Psoas muscle (tissue), 7 donors: ENCODE measurements at regions not wholly inside any gene's neighbourhood (a gene's known extent, or its start where the extent isn't known, plus 50 kb on each side); places are given as distances from the start of the nearest gene placed in this dataset.
A peak's percentile ranks its signal among the peaks of the same experiment; 100 is the strongest.

Experiments
- ATAC-seq, 4 donors: fragments of 200-7000 bp; cut with Tn5 transposase; one replicate each; pipeline ENCODE4 v1.9.1; 2020; ENCODE audit warnings: moderate library complexity in 3 of 4, mild to moderate bottlenecking in 2 of 4
- DNase-seq, 2 donors: peaks; one replicate each; pipeline ENCODE4 v3.0.0-alpha.2; 2020
- H3K27ac ChIP-seq: fragments of 200-600 bp; one replicate; pipeline ENCODE4 v1.8.0; 2022
- H3K27me3 ChIP-seq, 3 donors: fragments of 200-600 bp in 1 of 3; one replicate each; pipeline versions ENCODE4 v1.6.1 to v1.8.0; 2013 to 2022; ENCODE audit warnings: low read length in 2 of 3, mild to moderate bottlenecking in 2 of 3, moderate library complexity in 1 of 3; ENCODE audit not compliant: insufficient read depth in 3 of 3
- H3K36me3 ChIP-seq, 2 donors: fragments of 200-600 bp in 1 of 2; one replicate each; pipeline versions ENCODE4 v1.6.1 to v1.8.0; 2013 to 2022; ENCODE audit warnings: low read depth in 1 of 2, mild to moderate bottlenecking in 1 of 2, moderate library complexity in 1 of 2; ENCODE audit not compliant: insufficient read depth in 1 of 2
- H3K4me1 ChIP-seq: fragments of 200-600 bp; one replicate; pipeline ENCODE4 v1.8.0; 2022
- H3K4me3 ChIP-seq: fragments of 200-600 bp; one replicate; pipeline ENCODE4 v1.8.0; 2022; ENCODE audit warnings: mild to moderate bottlenecking
- H3K9me3 ChIP-seq: fragments of 200-600 bp; one replicate; pipeline ENCODE4 v1.8.0; 2022
- CTCF ChIP-seq: fragments of 200-600 bp; IDR thresholded peaks from one replicate; pipeline ENCODE4 v1.8.0; 2022; ENCODE audit warnings: antibody characterized with exemption
- WGBS, 3 donors: extraction: QIAGEN DNeasy Blood & Tissue Kit; methylation state at CpG; one replicate each; pipeline versions ENCODE4 v1.1.6 to v1.1.7; 2013; 5-methylcytosine and 5-hydroxymethylcytosine counted together
- intact Hi-C, 2 donors: fragments of 100-400 bp; cut with DNase I; formaldehyde crosslinking; loops; one replicate each; pipeline versions ENCODE4 v1.11.0 to v1.14.2; 2022
- donor health status: healthy with polysubstance abuse.
- donor health status: DM: no; HTN: no; CAD: no; lungs with moderate emphysema.
- donor health status: Bipolar disorder and iron deficiency.
- donor health status: healthy.
- donor health status: DM: yes; HTN: yes; CAD: no.
- donor health status: DM: no; HTN: no; CAD: no.
- donor health status: DM: yes; HTN: yes; CAD: no.

- intact Hi-C loops, result loop anchor here (10.0 kb wide), 2 partner anchors 789 to 799 kb away; no protein-coding TSS in a partner anchor
- peak; percentile 57 for TF ChIP-seq CTCF
- Histone ChIP-seq H3K36me3 (no peaks in the 10 kb centered on the region), H3K4me1 (no peaks in the 10 kb centered on the region), H3K4me3 (no peak overlapping the region), H3K27me3 (no peaks in the 10 kb centered on the region), H3K27ac (no peak overlapping the region), H3K9me3 (no peaks in the 10 kb centered on the region)
- peak in 1 of 2 donors; percentile 13 for DNase-seq
- 66 to 74% (median 68%) methylated on average over 7 of the region's 7 CpGs for WGBS, 3 donors
- ATAC-seq, result peak in 3 of 4 donors; percentile 44 to 74 (median 51)
Observed at GRCh38 chr14:80055667-80056496, 155.4 kb downstream of the DIO2 start.

GRCh38 chr14:80055226-80055625 is 156.1 kb downstream of the DIO2 start:
- intact Hi-C loops, result loop anchor here (10.0 kb wide), 2 partner anchors 790 to 800 kb away; no protein-coding TSS in a partner anchor
- H3K9me3 ChIP-seq, result no peaks in the 10 kb centered on the region
- TF ChIP-seq CTCF, result no peak
- no peak for ATAC-seq
- H3K36me3 ChIP-seq, result no peaks in the 10 kb centered on the region
- no peak overlapping the region for H3K4me3 ChIP-seq
- no peaks in the 10 kb centered on the region for H3K27me3 ChIP-seq
- WGBS, 3 donors, result 69% methylated on average over 1 of the region's 1 CpG
- no peak for DNase-seq
- H3K27ac ChIP-seq, result no peak overlapping the region
- H3K4me1 ChIP-seq, result no peaks in the 10 kb centered on the region

- Histone ChIP-seq H3K36me3 (no peaks in the 10 kb centered on the region), H3K9me3 (no peaks in the 10 kb centered on the region), H3K4me1 (no peaks in the 10 kb centered on the region), H3K4me3 (no peak overlapping the region), H3K27ac (no peak overlapping the region), H3K27me3 (no peaks in the 10 kb centered on the region)
- 49 to 62% (median 53%) methylated on average over 3 of the region's 3 CpGs for WGBS, 3 donors
- TF ChIP-seq CTCF, result no peak
- no peak for ATAC-seq
- no peak for DNase-seq
- intact Hi-C loops, result loop anchor here (10.0 kb wide), 2 partner anchors 791 to 801 kb away; no protein-coding TSS in a partner anchor
Observed at GRCh38 chr14:80054020-80054419, 157.3 kb downstream of the DIO2 start.

GRCh38 chr14:80049055-80049454 is 162.2 kb downstream of the DIO2 start:
- H3K4me1 ChIP-seq, result no peaks in the 10 kb centered on the region
- no peaks in the 10 kb centered on the region for H3K9me3 ChIP-seq
- TF ChIP-seq CTCF, result no peak
- ATAC-seq (no peak), DNase-seq (no peak)
- no peak overlapping the region for H3K27ac ChIP-seq
- 85 to 92% (median 90%) methylated on average over 2 of the region's 2 CpGs for WGBS, 3 donors
- no peak overlapping the region for H3K4me3 ChIP-seq
- no peaks in the 10 kb centered on the region for H3K27me3 ChIP-seq
- intact Hi-C loops, result no loop called here
- no peaks in the 10 kb centered on the region for H3K36me3 ChIP-seq
